Fibroblast of the aortic adventitia (primary cell): ENCODE measurements at regions not wholly inside any gene's neighbourhood (a gene's known extent, or its start where the extent isn't known, plus 50 kb on each side); places are given as distances from the start of the nearest gene placed in this dataset.

ENCODE experiments used
- DNase-seq: peaks from one replicate; pipeline ENCODE4 v3.0.0-alpha.2; 2010; ENCODE audit warnings: low read depth
- H3K4me3 ChIP-seq: 2 replicates; pipeline ENCODE4 v1.5.1; 2011; ENCODE audit warnings: low read depth, mild to moderate bottlenecking, control low read depth, low read length, moderate library complexity
- CTCF ChIP-seq: IDR thresholded peaks from 2 replicates; pipeline ENCODE4 v1.5.1; 2011; ENCODE audit warnings: mild to moderate bottlenecking, low read length, control low read depth, inconsistent platforms; ENCODE audit not compliant: insufficient read depth

DNA sequence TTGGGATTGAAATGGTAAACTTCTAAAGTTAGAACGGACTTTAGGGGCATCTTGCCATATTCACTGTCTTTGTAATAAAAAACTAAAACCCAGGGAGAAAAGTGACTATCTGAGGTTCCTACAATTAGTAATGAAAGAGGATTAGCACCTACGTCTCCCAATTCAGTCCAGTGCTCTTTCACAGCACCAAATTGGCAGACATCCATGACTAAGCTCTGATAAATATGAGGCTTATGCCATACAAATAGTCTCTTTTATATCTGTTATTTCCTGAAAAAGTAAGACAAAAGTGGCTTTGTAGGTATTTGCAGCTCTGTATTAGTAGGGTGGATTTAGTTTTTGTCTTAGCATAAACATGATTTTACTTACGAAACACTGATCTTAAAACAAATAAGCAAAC, 315.0 kb upstream of the NRIP1 start:
- no peak overlapping the region for H3K4me3 ChIP-seq
- no peak for TF ChIP-seq CTCF
- peak; percentile 6 for DNase-seq

DNA sequence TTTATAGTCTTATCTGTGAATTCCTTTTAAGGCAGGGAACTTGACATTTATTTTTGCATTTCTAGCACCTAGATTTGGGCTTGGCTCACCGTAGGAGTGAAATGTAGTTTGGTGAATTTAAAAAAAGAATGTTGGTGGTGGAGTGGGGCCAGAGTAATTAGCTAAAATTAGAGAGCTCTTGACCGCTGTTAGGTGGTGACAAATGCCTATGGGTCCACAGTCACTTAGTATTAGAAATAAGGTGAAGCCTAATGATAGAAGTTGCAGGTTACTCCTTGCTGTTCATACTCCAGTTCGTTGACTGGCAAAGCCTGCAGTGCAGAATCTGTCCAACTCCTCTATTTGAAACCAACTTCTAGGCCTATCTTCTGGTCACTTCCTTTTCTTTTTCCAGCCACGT, 318.8 kb upstream of the NRIP1 start:
- no peak for TF ChIP-seq CTCF
- no peak for DNase-seq
- no peak overlapping the region for H3K4me3 ChIP-seq

DNA sequence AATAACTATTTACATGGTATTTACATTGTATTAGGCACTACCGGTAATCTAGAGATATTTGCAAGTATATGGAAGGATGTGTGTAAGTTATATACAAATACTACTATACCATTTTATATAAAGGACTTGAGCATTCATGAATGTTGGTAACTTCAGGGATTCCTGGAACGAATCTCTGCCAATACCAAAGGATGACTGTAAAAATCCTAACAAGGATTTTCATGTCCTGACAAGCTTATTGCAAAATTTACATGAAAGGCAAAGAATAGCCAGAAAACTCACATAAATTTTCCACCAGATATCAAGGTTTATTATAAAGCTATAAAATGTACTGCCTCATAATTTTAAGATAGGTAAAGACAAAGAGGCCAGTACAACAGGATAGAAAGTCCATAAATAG, 325.2 kb upstream of the NRIP1 start:
- DNase-seq = no peak
- no peak for TF ChIP-seq CTCF
- no peak overlapping the region for H3K4me3 ChIP-seq

DNA sequence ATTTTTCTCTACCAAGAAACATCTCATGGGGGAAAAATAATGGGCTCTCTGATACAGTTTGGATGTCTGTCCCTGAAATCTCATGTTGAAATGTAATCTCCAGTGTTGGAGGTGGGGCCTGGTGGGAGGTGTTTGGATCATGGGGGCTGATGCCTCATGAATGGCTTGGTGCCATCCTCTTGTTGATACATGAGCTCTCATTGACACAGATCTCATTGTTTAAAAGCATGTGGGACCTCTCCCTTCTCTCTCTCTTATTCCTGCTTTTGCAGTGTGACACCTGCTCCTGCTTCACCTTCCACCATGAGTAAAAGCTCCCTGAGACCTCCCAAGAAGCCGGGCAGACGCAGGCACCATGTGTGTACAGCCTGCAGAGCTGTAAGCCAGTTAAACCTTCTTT, 332.5 kb upstream of the NRIP1 start:
- no peak for TF ChIP-seq CTCF
- H3K4me3 ChIP-seq = no peak overlapping the region

DNA sequence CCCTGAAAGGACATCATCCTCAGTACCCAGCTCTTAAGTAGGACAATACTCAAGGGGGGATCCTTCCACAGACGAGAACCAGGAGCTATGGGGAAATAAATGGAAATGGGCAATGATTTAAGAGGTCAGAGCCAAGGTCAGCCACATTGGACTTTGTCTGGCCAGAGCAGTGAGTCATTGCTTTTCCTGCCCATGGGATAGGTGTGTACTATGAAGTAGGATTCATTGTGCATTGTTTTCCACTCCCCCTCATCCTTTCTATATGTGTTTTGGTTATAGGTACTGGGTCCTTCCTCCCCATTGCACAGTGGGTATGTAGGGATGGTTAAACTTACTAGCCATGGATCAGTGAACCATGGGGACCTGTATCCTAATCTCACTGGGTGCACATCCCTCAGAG, 328.9 kb upstream of the USP25 start:
- DNase-seq = peak; percentile 39
- H3K4me3 ChIP-seq = no peak overlapping the region
- TF ChIP-seq CTCF = no peak

More for the DNA sequence above, 332.5 kb upstream of the NRIP1 start:
- no peak for DNase-seq

- peak; percentile 34 for DNase-seq
- TF ChIP-seq CTCF = no peak
- H3K4me3 ChIP-seq = no peak overlapping the region
Observed at GRCh38 chr21:15401331-15401730, 328.5 kb upstream of the USP25 start.

- no peak overlapping the region for H3K4me3 ChIP-seq
- TF ChIP-seq CTCF = no peak
- no peak for DNase-seq
Observed at GRCh38 chr21:15405214-15405613, 324.6 kb upstream of the USP25 start.
